ENCODE measurements at regions not wholly inside any gene's neighbourhood (a gene's known extent, or its start where the extent isn't known, plus 50 kb on each side); places are given as distances from the start of the nearest gene placed in this dataset.

DNA sequence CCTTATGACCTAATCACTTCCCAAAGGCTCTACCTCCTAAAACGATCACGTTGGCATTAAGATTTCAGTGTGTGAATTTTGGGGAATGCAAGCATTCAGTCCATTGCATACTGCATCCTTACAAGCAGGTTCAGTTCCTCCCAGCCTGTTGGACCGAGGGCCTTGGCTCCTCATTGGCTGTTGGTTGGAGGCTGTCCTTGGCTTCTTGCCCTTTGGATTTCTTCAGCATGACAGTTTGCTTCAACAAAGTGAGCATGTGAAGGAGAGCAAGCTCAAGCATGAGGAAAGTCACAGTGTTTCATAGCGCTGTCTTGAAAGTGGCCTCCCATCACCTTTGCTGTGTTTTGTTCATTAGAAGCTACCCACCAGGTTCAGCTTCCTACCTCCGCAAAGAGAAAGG lies 109.5 kb downstream of the GADD45G start:
- TF ChIP-seq, protein P1, sequence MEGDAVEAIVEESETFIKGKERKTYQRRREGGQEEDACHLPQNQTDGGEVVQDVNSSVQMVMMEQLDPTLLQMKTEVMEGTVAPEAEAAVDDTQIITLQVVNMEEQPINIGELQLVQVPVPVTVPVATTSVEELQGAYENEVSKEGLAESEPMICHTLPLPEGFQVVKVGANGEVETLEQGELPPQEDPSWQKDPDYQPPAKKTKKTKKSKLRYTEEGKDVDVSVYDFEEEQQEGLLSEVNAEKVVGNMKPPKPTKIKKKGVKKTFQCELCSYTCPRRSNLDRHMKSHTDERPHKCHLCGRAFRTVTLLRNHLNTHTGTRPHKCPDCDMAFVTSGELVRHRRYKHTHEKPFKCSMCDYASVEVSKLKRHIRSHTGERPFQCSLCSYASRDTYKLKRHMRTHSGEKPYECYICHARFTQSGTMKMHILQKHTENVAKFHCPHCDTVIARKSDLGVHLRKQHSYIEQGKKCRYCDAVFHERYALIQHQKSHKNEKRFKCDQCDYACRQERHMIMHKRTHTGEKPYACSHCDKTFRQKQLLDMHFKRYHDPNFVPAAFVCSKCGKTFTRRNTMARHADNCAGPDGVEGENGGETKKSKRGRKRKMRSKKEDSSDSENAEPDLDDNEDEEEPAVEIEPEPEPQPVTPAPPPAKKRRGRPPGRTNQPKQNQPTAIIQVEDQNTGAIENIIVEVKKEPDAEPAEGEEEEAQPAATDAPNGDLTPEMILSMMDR (IDR thresholded peaks at IDR 0.05): no peak
- no peak for TF ChIP-seq POLR2A (IDR thresholded peaks at IDR 0.05)
